ENCODE measurements at regions not wholly inside any gene's neighbourhood (a gene's known extent, or its start where the extent isn't known, plus 50 kb on each side); places are given as distances from the start of the nearest gene placed in this dataset.
A peak's percentile ranks its signal among the peaks of the same experiment; 100 is the strongest.

DNA sequence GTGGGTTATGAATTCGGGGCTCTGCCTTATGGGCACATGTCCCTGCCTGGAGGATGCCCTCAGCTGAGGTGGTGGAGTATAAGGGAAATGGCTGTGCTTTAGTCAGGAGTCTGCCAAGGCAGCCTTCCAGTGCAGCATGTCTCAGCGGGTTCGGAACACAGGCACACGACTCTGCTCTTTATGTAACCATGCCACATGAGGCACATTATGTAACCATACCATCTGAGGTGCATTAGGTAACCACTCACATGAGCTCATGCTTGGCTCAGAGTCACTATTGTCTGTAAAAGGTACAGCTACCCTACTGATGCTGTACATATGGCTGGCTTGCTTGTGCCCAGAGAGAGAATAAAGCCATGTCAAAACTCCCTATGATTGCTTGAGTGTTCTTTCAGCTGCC lies 723.6 kb downstream of the TRAM1L1 start:
- Histone ChIP-seq H3K9me3 (no peaks in the 10 kb centered on the region), H3K27me3 (no peaks in the 10 kb centered on the region), H3K4me1 (no peaks in the 10 kb centered on the region), H3K4me3 (no peak overlapping the region), H3K36me3 (no peaks in the 10 kb centered on the region), H3K27ac (no peak overlapping the region)
- DNase-seq (ENCODE audit: low spot score in 2 of 2) = no peak
- TF ChIP-seq EP300 (IDR thresholded peaks at IDR 0.05) = no peak
- TF ChIP-seq POLR2A (IDR thresholded peaks at IDR 0.05) = no peak
- TF ChIP-seq, protein P1, sequence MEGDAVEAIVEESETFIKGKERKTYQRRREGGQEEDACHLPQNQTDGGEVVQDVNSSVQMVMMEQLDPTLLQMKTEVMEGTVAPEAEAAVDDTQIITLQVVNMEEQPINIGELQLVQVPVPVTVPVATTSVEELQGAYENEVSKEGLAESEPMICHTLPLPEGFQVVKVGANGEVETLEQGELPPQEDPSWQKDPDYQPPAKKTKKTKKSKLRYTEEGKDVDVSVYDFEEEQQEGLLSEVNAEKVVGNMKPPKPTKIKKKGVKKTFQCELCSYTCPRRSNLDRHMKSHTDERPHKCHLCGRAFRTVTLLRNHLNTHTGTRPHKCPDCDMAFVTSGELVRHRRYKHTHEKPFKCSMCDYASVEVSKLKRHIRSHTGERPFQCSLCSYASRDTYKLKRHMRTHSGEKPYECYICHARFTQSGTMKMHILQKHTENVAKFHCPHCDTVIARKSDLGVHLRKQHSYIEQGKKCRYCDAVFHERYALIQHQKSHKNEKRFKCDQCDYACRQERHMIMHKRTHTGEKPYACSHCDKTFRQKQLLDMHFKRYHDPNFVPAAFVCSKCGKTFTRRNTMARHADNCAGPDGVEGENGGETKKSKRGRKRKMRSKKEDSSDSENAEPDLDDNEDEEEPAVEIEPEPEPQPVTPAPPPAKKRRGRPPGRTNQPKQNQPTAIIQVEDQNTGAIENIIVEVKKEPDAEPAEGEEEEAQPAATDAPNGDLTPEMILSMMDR (IDR thresholded peaks at IDR 0.05) = no peak
- 73 to 76% methylated on average over 4 of the region's 4 CpGs for WGBS, 2 donors

DNA sequence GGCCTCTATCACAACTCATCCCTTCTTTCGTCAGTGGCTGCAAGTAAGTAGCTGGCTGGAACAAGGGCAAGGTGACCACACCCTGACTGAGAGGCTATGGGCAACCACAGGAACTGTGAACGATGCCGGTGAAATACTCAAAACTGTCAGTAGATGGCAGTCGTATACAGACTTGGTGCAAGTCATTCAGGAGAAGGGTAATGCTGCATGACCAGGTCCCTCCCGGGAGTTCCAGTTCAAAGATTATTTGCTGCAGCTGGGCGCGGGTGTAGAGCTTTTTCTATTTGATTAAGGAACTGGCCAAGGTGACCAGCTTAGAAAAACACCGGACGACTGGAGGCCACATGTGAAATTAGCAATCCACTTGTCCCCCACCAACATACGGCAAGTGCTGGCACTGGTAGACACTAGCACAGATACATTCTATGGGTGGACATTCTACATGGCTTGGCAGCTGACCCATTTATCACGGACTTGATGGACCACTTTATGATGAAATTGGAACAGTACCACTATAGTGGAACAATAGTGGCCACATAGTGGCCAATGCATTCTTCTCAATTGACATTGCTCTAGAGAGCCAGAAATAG lies 726.6 kb downstream of the TRAM1L1 start:
- TF ChIP-seq EP300 (IDR thresholded peaks at IDR 0.05) (no peak), POLR2A (IDR thresholded peaks at IDR 0.05) (no peak)
- TF ChIP-seq, protein P1 (IDR thresholded peaks at IDR 0.05) = peak in 4 of 5 experiments; percentile 16 to 42 (median 20)

GRCh38 chr4:116357758-116358157 lies 727.6 kb downstream of the TRAM1L1 start:
- Histone ChIP-seq H3K27ac (no peak overlapping the region), H3K4me3 (no peak overlapping the region), H3K36me3 (no peaks in the 10 kb centered on the region), H3K9me3 (no peaks in the 10 kb centered on the region), H3K4me1 (no peaks in the 10 kb centered on the region), H3K27me3 (no peaks in the 10 kb centered on the region)
- no peak for TF ChIP-seq EP300 (IDR thresholded peaks at IDR 0.05)
- TF ChIP-seq POLR2A (IDR thresholded peaks at IDR 0.05) = no peak
- TF ChIP-seq, protein P1 (IDR thresholded peaks at IDR 0.05) = no peak
- 83 to 88% methylated on average over 4 of the region's 4 CpGs for WGBS, 2 donors
- no peak for DNase-seq (ENCODE audit: low spot score in 2 of 2)

More for the DNA sequence above, 726.6 kb downstream of the TRAM1L1 start:
- H3K27ac ChIP-seq = no peak overlapping the region
- H3K27me3 ChIP-seq = no peaks in the 10 kb centered on the region
- WGBS, 2 donors = 57 to 63% methylated on average over 11 of the region's 11 CpGs
- no peaks in the 10 kb centered on the region for H3K4me1 ChIP-seq
- peak in 1 of 2 donors; percentile 57 for DNase-seq (ENCODE audit: low spot score in 2 of 2)
- H3K4me3 ChIP-seq = no peak overlapping the region
- H3K36me3 ChIP-seq = no peaks in the 10 kb centered on the region
- H3K9me3 ChIP-seq = no peaks in the 10 kb centered on the region

DNA sequence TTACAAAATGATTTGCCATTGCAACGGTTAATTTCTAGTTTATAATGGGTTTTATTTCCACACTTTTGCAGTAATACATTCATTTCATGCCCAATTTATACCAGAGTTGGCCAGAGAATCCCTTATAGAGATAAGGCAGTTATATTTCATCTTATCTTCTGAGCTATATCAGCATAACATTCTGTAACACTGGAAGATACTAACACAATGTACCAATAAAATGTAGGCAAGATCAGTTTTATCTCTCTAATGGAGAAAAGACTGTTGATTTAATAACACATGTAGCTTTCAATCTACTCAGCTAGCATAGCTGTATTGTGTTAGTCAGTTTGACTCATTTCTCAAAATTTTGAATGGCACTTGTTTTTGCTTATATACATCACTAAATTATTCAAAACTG lies 738.6 kb downstream of the TRAM1L1 start:
- Histone ChIP-seq H3K4me1 (no peaks in the 10 kb centered on the region), H3K27me3 (no peaks in the 10 kb centered on the region), H3K9me3 (no peaks in the 10 kb centered on the region), H3K36me3 (no peaks in the 10 kb centered on the region), H3K27ac (no peak overlapping the region), H3K4me3 (no peak overlapping the region)
- WGBS, 2 donors = 86 to 93% methylated on average over 1 of the region's 1 CpG
- DNase-seq (ENCODE audit: low spot score in 2 of 2) = no peak
- TF ChIP-seq POLR2A (IDR thresholded peaks at IDR 0.05) = no peak
- TF ChIP-seq, protein P1 (IDR thresholded peaks at IDR 0.05) = no peak
- no peak for TF ChIP-seq EP300 (IDR thresholded peaks at IDR 0.05)

GRCh38 chr4:116343809-116344208 lies 741.6 kb downstream of the TRAM1L1 start:
- H3K4me1 ChIP-seq = no peaks in the 10 kb centered on the region
- H3K27me3 ChIP-seq = no peaks in the 10 kb centered on the region
- no peak overlapping the region for H3K27ac ChIP-seq
- 69 to 86% methylated on average over 2 of the region's 2 CpGs for WGBS, 2 donors
- H3K36me3 ChIP-seq = no peaks in the 10 kb centered on the region
- H3K9me3 ChIP-seq = no peaks in the 10 kb centered on the region
- DNase-seq (ENCODE audit: low spot score in 2 of 2) = no peak
- no peak overlapping the region for H3K4me3 ChIP-seq
- TF ChIP-seq, protein P1 (IDR thresholded peaks at IDR 0.05) = no peak

Data from tibial nerve (tissue), 4 donors.